ENCODE measurements at regions not wholly inside any gene's neighbourhood (a gene's known extent, or its start where the extent isn't known, plus 50 kb on each side); places are given as distances from the start of the nearest gene placed in this dataset.

DNA sequence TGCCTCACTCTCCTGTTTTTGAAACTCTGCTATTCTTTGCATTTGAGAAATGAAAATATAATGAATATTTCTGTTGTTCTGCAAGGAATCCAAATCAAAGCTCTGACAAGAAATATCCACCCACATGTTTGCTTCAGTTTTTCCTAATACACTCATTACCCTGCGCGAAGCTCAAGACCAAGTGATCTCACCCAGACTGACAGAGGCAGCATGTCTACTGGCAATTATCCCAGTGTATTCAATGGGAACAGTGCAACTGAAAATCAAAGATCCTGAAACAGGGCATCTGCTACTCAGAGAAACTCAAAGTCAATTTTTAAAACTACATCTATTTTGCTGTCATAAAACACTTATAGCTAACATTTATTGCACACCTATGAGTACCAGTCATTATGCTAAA, 321.0 kb upstream of the LRRC7 start:
- TF ChIP-seq CTCF (IDR thresholded peaks at IDR 0.05; ENCODE audit: low read length), result no peak
- no peak for TF ChIP-seq EZH2phosphoT487 (IDR thresholded peaks at IDR 0.05; ENCODE audit: low read length)
- TF ChIP-seq EZH2 (optimal IDR thresholded peaks at IDR 0.05; ENCODE audit: low read depth, low read length), result no peak

Measured in MM.1S (cell line).